ENCODE measurements at regions not wholly inside any gene's neighbourhood (a gene's known extent, or its start where the extent isn't known, plus 50 kb on each side); places are given as distances from the start of the nearest gene placed in this dataset.

DNA sequence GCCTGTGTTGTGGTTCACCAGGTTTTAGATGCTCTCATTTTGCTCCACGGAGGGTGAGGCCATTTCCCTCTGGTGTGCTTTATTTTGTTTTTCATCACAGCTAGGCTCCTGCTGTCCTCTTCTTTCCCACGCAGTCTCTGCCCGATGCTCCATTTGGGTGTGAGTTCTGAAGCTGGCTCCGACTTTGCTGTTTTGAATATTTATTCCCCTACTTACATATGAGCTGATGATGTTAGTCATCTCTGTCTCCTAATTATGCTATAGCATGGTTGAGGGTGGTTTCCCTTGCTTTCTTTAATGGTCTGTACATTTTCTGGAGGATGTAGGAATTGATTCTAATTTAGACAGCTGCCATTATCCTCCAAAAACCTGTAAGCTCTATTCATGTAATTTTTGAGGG lies 168.1 kb upstream of the MYRIP start:
- POLR2A ChIA-PET, result no interaction called here
- no peak overlapping the region for H3K9ac ChIP-seq (ENCODE audit: low read length)
- CTCF ChIA-PET, result interaction anchor here (2.5 kb wide), 1 partner anchor 143 kb away, joined by 6 read pairs; no protein-coding TSS in a partner anchor
- ATAC-seq (no peak), DNase-seq (ENCODE audit: low read depth, low spot score) (no peak)
- H3K4me1 ChIP-seq (ENCODE audit: control insufficient read depth in 1 of 2, insufficient read depth in 2 of 2, low read length in 2 of 2), result peaks cover 3 to 26% of the 10 kb centered on the region in 2 experiments; a peak in 3 of 4 replicates
- no peaks in the 10 kb centered on the region for H3K9me3 ChIP-seq (ENCODE audit: control insufficient read depth in 1 of 2, insufficient read depth in 1 of 2, low read depth in 1 of 2, low read length in 2 of 2)
- TF ChIP-seq, protein P1, sequence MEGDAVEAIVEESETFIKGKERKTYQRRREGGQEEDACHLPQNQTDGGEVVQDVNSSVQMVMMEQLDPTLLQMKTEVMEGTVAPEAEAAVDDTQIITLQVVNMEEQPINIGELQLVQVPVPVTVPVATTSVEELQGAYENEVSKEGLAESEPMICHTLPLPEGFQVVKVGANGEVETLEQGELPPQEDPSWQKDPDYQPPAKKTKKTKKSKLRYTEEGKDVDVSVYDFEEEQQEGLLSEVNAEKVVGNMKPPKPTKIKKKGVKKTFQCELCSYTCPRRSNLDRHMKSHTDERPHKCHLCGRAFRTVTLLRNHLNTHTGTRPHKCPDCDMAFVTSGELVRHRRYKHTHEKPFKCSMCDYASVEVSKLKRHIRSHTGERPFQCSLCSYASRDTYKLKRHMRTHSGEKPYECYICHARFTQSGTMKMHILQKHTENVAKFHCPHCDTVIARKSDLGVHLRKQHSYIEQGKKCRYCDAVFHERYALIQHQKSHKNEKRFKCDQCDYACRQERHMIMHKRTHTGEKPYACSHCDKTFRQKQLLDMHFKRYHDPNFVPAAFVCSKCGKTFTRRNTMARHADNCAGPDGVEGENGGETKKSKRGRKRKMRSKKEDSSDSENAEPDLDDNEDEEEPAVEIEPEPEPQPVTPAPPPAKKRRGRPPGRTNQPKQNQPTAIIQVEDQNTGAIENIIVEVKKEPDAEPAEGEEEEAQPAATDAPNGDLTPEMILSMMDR (IDR thresholded peaks at IDR 0.05 in 2 of 3, conservative IDR thresholded peaks at IDR 0.05 in 1 of 3; ENCODE audit: borderline replicate concordance in 1 of 3, insufficient read depth in 1 of 3, low read depth in 2 of 3, low read length in 2 of 3), result no peak
- no peak for TF ChIP-seq SP1 (IDR thresholded peaks at IDR 0.05; ENCODE audit: low read depth)
- TF ChIP-seq RAD21 (IDR thresholded peaks at IDR 0.05; ENCODE audit: low read depth), result no peak
- TF ChIP-seq, protein P2, sequence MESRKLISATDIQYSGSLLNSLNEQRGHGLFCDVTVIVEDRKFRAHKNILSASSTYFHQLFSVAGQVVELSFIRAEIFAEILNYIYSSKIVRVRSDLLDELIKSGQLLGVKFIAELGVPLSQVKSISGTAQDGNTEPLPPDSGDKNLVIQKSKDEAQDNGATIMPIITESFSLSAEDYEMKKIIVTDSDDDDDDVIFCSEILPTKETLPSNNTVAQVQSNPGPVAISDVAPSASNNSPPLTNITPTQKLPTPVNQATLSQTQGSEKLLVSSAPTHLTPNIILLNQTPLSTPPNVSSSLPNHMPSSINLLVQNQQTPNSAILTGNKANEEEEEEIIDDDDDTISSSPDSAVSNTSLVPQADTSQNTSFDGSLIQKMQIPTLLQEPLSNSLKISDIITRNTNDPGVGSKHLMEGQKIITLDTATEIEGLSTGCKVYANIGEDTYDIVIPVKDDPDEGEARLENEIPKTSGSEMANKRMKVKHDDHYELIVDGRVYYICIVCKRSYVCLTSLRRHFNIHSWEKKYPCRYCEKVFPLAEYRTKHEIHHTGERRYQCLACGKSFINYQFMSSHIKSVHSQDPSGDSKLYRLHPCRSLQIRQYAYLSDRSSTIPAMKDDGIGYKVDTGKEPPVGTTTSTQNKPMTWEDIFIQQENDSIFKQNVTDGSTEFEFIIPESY (IDR thresholded peaks at IDR 0.05; ENCODE audit: extremely low read depth, insufficient replicate concordance, low read length), result no peak
- TF ChIP-seq JUND (IDR thresholded peaks at IDR 0.05), result no peak
- no peak for TF ChIP-seq CBX3 (IDR thresholded peaks at IDR 0.05; ENCODE audit: low read depth)
- no peak for TF ChIP-seq ZNF274 (IDR thresholded peaks at IDR 0.05; ENCODE audit: low read depth, low read length)
- no peak for TF ChIP-seq TCF7L2 (IDR thresholded peaks at IDR 0.05; ENCODE audit: borderline replicate concordance, extremely low read depth, insufficient read depth, insufficient read length)
- TF ChIP-seq YY1 (IDR thresholded peaks at IDR 0.05; ENCODE audit: extremely low read depth, insufficient replicate concordance, low read depth, low read length), result no peak
- no peak for TF ChIP-seq POLR2AphosphoS5 (IDR thresholded peaks at IDR 0.05; ENCODE audit: low read depth, low read length)
- no peak for TF ChIP-seq ZFX (IDR thresholded peaks at IDR 0.05)
- TF ChIP-seq SIN3A (IDR thresholded peaks at IDR 0.05; ENCODE audit: low read depth), result no peak
- no peak for TF ChIP-seq FOSL1 (IDR thresholded peaks at IDR 0.05; ENCODE audit: low read depth)
- TF ChIP-seq REST (IDR thresholded peaks at IDR 0.05; ENCODE audit: low read depth), result no peak
- no peak for TF ChIP-seq SRF (IDR thresholded peaks at IDR 0.05; ENCODE audit: low read depth)
- no peak for TF ChIP-seq ELF1 (IDR thresholded peaks at IDR 0.05; ENCODE audit: borderline replicate concordance, low read depth)
- no peak for TF ChIP-seq ATF3 (IDR thresholded peaks at IDR 0.05)
- intact Hi-C loops (cut with micrococcal nuclease), result no loop called here
- no peak overlapping the region for H2AFZ ChIP-seq (ENCODE audit: low read depth, low read length, poor library complexity, severe bottlenecking)
- no peaks in the 10 kb centered on the region for H4K20me1 ChIP-seq (ENCODE audit: insufficient read depth)
- no peaks in the 10 kb centered on the region for H3K27me3 ChIP-seq (ENCODE audit: insufficient read depth, low read length)
- H3K9me2 ChIP-seq (ENCODE audit: insufficient read depth), result no peaks in the 10 kb centered on the region
- no TSS peak for BruUV-seq (replicated peaks)
- no peak overlapping the region for H3K4me3 ChIP-seq (replicated peaks in 1 of 2; ENCODE audit: low read depth in 1 of 2, low read length in 2 of 2)
- H3K79me2 ChIP-seq (ENCODE audit: insufficient read depth, low read length), result no peaks in the 10 kb centered on the region
- H3K4me2 ChIP-seq (ENCODE audit: low read length), result no peak overlapping the region
- RAD21 ChIA-PET (ENCODE audit: low non-redundant PET in 1 of 2, low total read pairs in 2 of 2, uncharacterized antibody in 2 of 2, unreplicated experiment in 2 of 2), result no interaction called here
- no peaks in the 10 kb centered on the region for H3K36me3 ChIP-seq (ENCODE audit: control insufficient read depth in 1 of 2, insufficient read depth in 2 of 2, low read length in 2 of 2)
- no peak overlapping the region for H3K27ac ChIP-seq (ENCODE audit: low read depth, low read length)

Measured in HCT116 (cell line).